IPS-20b (cell line): ENCODE measurements at regions not wholly inside any gene's neighbourhood (a gene's known extent, or its start where the extent isn't known, plus 50 kb on each side); places are given as distances from the start of the nearest gene placed in this dataset.
"Not testable (repeated sequence)": the region's sequence is repeated elsewhere in the genome, so short reads cannot be mapped to it uniquely, and the experiment has no call there.

Experiments
- H3K27ac ChIP-seq: one replicate; pipeline ENCODE4 v1.5.1; 2013; ENCODE audit warnings: low read length
- H3K27me3 ChIP-seq: 2 replicates; pipeline ENCODE4 v1.6.1; 2013; ENCODE audit warnings: mild to moderate bottlenecking, low read length, inconsistent platforms; ENCODE audit not compliant: insufficient read depth
- H3K36me3 ChIP-seq: 2 replicates; pipeline ENCODE4 v1.6.1; 2013; ENCODE audit warnings: low read depth, mild to moderate bottlenecking, inconsistent platforms, low read length, moderate library complexity; ENCODE audit not compliant: insufficient read depth
- H3K4me1 ChIP-seq: 2 replicates; pipeline ENCODE4 v1.6.1; 2013; ENCODE audit warnings: mild to moderate bottlenecking, control low read depth, inconsistent platforms, low read length, moderate library complexity; ENCODE audit not compliant: insufficient read depth
- H3K4me3 ChIP-seq: 2 replicates; pipeline ENCODE4 v1.5.1; 2013; ENCODE audit warnings: mild to moderate bottlenecking, low read length, inconsistent platforms
- H3K9ac ChIP-seq: 2 replicates; pipeline ENCODE4 v1.6.1; 2013; ENCODE audit warnings: low read depth, mild to moderate bottlenecking, inconsistent platforms, low read length, moderate library complexity
- H3K9me3 ChIP-seq: 2 replicates; pipeline ENCODE4 v1.6.1; 2013; ENCODE audit warnings: mild to moderate bottlenecking, low read depth, low read length, inconsistent platforms; ENCODE audit not compliant: insufficient read depth

DNA sequence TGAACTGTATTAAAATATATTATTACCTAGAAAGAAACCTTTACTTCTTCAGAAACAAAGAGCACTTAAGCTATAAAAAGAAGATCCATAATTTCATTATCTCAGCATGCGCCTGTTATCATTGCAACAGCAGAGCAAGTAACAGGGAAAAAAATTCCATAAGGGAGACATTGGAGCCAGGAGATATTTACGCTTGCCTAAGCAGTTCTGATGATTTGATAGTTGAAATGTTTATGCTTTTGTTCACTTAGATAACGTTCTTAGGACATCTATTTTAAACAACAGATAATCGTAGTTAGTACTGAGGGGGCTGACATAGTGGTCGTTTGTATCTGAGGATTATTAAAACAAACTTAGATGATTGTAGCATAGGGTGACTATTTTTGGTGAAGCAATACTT is 252.5 kb downstream of the NNT start:
- Histone ChIP-seq H3K36me3 (no peaks in the 10 kb centered on the region), H3K9ac (no peak overlapping the region), H3K4me1 (peaks cover 13% of the 10 kb centered on the region), H3K9me3 (no peaks in the 10 kb centered on the region), H3K27ac (no peak overlapping the region), H3K4me3 (no peak overlapping the region), H3K27me3 (no peaks in the 10 kb centered on the region)

DNA sequence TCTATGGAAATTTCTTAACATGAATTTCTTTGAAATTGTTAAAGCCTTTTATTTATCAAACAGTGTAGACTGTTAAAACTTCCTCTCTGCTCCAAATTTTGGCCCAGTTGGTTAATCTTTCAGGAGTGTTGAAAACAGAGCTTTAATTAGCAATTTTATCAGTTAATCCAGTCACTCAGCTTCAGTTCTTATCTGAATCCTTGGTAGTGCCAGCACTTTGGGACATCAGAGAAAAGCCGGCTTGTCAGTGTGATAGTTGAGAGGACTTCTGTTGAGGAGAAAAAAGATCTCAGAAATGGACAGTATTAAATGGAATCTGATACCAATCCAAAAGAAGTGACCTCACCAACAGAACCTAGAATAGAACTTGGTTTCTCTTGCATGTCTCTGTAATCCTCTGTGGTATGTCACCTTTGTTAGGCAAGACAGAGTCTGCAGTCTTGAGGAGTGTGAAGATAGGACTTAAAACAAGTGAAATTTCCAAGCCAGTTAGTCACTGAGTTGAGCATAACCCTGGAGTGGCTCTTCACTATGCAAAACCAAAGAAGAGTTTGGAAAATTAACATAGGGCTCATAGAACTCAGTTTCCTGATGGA is 251.8 kb downstream of the NNT start:
- H3K9me3 ChIP-seq, result no peaks in the 10 kb centered on the region
- H3K9ac ChIP-seq, result no peak overlapping the region
- no peaks in the 10 kb centered on the region for H3K36me3 ChIP-seq
- H3K4me1 ChIP-seq, result peaks cover 13% of the 10 kb centered on the region
- H3K4me3 ChIP-seq, result no peak overlapping the region
- no peak overlapping the region for H3K27ac ChIP-seq
- H3K27me3 ChIP-seq, result no peaks in the 10 kb centered on the region

DNA sequence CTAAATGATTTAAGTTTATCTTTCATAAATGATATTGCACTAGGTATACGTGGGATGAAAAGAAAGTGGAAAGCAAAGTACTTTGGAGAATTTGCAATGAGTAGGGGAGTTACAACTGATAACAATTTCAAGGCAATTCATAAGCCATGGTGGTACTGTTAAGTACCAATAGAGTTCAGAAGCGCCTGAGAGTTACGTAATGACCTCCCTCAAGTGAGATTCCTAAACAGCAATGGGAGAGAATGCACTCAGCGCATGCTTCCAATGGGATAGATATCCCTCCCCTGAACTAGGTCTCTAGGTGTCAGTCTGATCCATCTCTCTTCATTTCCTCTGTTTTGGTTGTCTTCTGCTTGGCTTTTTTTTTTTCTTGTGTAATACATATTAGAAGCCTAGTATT is 249.3 kb downstream of the NNT start:
- Histone ChIP-seq H3K36me3 (no peaks in the 10 kb centered on the region), H3K4me3 (no peak overlapping the region), H3K27ac (no peak overlapping the region), H3K27me3 (no peaks in the 10 kb centered on the region), H3K9ac (no peak overlapping the region), H3K4me1 (peaks cover 13% of the 10 kb centered on the region), H3K9me3 (no peaks in the 10 kb centered on the region)

DNA sequence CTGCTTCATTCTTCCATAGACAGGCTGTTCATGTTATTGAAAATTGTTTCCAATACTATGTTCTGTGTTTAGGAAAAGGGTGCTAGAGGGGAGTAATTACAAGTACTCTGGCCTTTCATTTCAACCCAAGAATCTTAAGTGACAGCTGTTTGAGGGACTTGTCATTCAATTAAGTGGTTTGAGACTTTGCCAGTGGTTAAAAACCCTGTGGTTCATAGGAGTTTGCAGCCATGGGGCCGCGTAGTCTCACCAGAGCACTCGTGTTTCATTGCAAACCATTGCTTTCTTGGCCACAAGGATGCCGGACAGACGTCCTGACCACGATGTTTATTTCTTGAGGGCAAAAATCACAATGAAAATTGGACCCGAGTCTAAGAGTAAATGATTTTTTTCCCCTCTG is 248.8 kb downstream of the NNT start:
- Histone ChIP-seq H3K9ac (no peak overlapping the region), H3K9me3 (no peaks in the 10 kb centered on the region), H3K4me3 (no peak overlapping the region), H3K36me3 (no peaks in the 10 kb centered on the region), H3K4me1 (peaks cover 13% of the 10 kb centered on the region), H3K27ac (no peak overlapping the region), H3K27me3 (no peaks in the 10 kb centered on the region)

DNA sequence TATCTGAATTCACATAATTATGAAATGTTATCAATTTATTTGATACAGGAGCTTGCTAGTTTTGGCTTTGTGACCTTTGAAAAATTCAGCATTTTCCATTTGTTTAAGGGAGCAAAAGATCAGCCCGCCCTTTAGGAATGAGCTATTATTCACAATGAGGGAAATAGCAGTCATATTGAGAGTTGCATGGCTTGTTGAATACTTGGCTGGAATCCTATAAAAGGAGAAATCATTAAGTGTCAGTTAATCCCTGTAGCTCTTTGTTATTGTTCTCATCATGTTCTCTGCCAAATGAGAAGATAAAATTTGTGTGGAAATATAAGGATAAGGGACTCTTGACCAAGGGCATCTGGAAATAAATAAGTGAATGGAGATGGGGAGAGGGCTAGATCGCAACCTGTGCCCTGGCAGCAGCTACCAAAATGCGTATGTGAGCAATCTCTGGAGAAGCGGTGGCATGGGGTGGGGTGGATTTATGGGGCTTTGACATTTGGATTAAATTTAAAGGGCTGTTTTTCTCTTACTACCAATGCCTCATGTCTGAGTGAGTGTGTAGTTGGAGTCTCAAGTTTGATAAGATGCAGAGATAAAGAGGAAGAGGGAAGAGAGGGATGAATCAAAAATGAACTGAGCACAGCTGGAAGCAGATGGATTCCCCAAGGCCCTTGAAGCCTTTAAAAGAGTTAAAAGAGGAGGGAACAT is 237.6 kb downstream of the NNT start:
- H3K4me1 ChIP-seq, result no peaks in the 10 kb centered on the region
- no peaks in the 10 kb centered on the region for H3K36me3 ChIP-seq
- no peaks in the 10 kb centered on the region for H3K9me3 ChIP-seq
- no peak overlapping the region for H3K4me3 ChIP-seq
- H3K27me3 ChIP-seq, result no peaks in the 10 kb centered on the region
- no peak overlapping the region for H3K9ac ChIP-seq
- H3K27ac ChIP-seq, result no peak overlapping the region

DNA sequence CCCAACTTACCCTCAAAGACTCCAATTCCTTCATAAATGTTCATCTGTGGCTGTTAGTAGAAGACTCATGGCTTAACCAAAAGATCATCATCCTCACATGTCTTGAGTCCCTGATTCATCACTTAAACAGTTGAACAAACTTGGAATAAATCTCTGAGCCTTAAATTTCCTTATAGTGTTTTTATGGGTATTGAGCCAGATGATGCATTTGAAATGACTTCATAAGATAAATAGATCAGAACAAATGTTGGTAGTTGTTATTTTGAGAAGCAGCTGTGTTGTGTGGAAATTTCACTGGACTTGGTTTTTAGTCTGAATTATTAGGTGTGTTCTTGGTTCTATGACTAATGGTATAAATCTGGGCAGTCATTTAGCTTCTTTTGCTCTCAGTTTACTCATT is 236.2 kb downstream of the NNT start:
- H3K9ac ChIP-seq, result no peak overlapping the region
- no peak overlapping the region for H3K4me3 ChIP-seq
- no peaks in the 10 kb centered on the region for H3K9me3 ChIP-seq
- no peak overlapping the region for H3K27ac ChIP-seq
- no peaks in the 10 kb centered on the region for H3K36me3 ChIP-seq
- no peaks in the 10 kb centered on the region for H3K27me3 ChIP-seq
- no peaks in the 10 kb centered on the region for H3K4me1 ChIP-seq

DNA sequence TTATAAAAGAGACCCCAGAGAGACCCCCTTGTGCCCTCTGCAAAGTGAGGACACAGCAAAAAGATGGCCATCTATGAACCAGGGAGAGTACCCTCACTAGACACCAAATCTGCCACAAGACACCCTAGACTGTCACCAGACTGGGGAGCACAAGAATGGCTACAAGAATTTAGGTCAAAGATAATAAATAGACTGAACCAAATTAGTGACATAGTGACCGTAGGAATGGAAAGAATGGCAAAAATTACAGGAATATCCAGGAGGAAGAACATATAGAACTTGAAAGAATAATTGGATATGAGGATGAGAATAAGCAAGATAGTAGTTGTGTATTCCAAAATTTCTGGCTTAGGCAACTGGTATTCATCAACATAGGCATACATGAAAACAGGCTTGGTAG is 235.0 kb downstream of the NNT start:
- H3K9ac ChIP-seq, result no peak overlapping the region
- no peak overlapping the region for H3K27ac ChIP-seq
- H3K27me3 ChIP-seq, result no peaks in the 10 kb centered on the region
- H3K9me3 ChIP-seq, result no peaks in the 10 kb centered on the region
- no peak overlapping the region for H3K4me3 ChIP-seq
- H3K36me3 ChIP-seq, result no peaks in the 10 kb centered on the region
- H3K4me1 ChIP-seq, result no peaks in the 10 kb centered on the region

DNA sequence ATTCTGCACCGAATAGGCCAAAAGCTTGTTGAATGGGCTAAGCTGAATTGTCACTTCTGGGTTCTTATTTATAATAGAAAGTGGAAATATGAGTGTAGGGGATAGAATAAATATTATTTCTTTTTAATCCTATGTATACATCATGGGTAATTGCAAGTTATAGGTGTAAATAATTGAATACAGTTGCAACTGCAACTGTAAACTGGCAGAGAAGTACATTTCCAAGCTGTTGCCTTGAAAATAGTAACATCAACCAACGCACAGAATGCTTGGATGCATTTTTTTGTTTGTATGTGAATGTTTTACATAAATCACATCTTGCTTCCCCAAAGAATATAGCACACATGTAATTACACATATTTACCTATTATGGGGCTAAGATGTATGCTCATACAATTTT is 234.1 kb downstream of the NNT start:
- no peak overlapping the region for H3K9ac ChIP-seq
- no peaks in the 10 kb centered on the region for H3K27me3 ChIP-seq
- H3K36me3 ChIP-seq, result no peaks in the 10 kb centered on the region
- no peaks in the 10 kb centered on the region for H3K9me3 ChIP-seq
- H3K4me3 ChIP-seq, result no peak overlapping the region
- H3K27ac ChIP-seq, result no peak overlapping the region
- H3K4me1 ChIP-seq, result no peaks in the 10 kb centered on the region

DNA sequence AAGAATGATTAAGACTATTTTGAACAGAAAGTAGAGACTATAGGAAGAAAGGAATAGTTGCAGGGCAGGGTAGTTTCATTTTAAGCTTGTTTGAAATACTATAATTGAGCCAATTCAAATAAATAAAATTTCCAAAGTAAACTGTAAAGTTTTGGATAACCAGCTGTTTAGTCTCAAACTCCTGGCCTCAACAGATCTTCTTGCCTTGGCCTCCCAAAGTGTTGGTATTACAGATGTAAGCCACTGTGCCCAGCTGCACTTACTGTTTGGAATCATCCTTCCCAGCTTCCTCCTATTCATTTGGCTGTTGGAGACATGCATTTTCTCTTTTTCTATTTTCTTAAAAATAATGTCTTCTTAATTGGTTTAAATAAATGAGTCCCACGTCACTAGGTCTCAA is 231.0 kb downstream of the NNT start:
- Histone ChIP-seq H3K9ac (no peak overlapping the region), H3K36me3 (no peaks in the 10 kb centered on the region), H3K4me1 (no peaks in the 10 kb centered on the region), H3K9me3 (no peaks in the 10 kb centered on the region), H3K27me3 (no peaks in the 10 kb centered on the region), H3K4me3 (no peak overlapping the region), H3K27ac (no peak overlapping the region)

DNA sequence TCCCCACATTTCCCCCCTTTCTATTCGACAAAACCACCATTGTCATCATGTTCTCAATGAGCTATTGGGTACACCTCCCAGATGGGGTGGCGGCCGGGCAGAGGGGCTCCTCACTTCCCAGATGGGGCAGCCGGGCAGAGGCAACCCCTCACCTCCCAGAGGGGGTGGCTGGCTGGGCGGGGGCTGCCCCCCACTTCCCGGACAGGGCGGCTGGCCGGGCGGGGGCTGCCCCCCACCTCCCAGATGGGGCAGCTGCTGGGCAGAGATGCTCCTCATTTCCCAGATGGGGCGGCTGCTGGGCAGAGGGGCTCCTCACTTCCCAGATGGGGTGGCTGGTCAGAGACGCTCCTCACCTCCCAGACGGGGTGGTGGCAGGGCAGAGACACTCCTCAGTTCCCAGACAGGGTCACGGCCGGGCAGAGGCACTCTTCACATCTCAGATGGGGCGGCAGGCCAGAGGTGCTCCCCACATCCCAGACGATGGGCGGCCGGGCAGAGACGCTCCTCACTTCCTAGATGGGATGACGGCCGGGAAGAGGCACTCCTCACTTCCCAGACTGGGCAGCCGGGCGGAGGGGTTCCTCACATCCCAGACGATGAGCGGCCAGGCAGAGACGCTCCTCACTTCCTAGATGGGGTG is 221.5 kb downstream of the NNT start:
- not testable (repeated sequence) for H3K4me1 ChIP-seq, H3K27ac ChIP-seq, H3K36me3 ChIP-seq, H3K27me3 ChIP-seq, H3K4me3 ChIP-seq, H3K9ac ChIP-seq
- peaks cover 25% of the 10 kb centered on the region for H3K9me3 ChIP-seq

DNA sequence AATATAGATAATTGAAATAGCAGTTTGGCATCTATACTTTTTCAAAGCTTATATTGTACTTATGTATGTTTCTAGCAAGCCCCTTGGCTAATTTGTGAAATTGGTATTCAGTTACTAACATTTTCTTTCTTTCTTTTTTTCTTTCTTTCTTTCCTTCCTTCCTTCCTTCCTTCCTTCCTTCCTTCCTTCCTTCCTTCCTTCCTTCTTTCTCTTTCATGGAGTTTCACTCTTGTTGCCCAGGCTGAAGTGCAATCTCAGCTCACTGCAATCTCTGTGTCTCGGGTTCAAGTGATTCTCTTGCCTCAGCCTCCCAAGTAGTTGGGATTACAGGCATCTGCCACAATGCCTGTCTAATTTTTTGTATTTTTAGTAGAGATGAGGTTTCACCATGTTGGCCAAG is 215.4 kb downstream of the NNT start:
- not testable (repeated sequence) for H3K4me3 ChIP-seq, H3K9ac ChIP-seq, H3K36me3 ChIP-seq, H3K4me1 ChIP-seq, H3K27ac ChIP-seq, H3K27me3 ChIP-seq
- peaks cover 55% of the 10 kb centered on the region for H3K9me3 ChIP-seq

DNA sequence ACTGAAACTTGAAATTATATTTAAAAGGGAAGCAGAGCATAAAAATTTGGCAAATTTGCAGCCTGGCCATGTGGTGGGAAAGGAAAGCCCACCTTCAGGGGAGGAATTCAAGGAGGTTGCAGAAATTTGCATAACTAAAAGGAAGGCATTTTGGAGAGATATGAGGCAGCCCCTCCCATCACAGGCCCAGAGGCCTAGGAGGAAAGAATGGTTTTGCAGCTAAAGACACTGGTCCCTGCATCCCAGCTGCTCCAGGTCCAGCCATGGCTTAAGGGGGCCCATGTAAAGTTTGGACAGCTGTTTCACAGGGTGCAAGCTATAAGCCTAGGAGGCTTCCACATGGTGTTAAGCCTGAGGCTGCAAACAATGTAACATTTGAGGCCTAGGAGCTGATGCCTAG is 212.5 kb downstream of the NNT start:
- H3K4me1 ChIP-seq, result no peaks in the 10 kb centered on the region
- H3K27me3 ChIP-seq, result no peaks in the 10 kb centered on the region
- H3K9me3 ChIP-seq, result peaks cover 52% of the 10 kb centered on the region
- no peak overlapping the region for H3K4me3 ChIP-seq
- no peak overlapping the region for H3K9ac ChIP-seq
- H3K36me3 ChIP-seq, result no peaks in the 10 kb centered on the region
- no peak overlapping the region for H3K27ac ChIP-seq
